Islet precursor cell (in vitro differentiated cells): ENCODE measurements at regions not wholly inside any gene's neighbourhood (a gene's known extent, or its start where the extent isn't known, plus 50 kb on each side); places are given as distances from the start of the nearest gene placed in this dataset.
"Not testable (repeated sequence)": the region's sequence is repeated elsewhere in the genome, so short reads cannot be mapped to it uniquely, and the experiment has no call there.

Source experiments
- DNase-seq: peaks from one replicate; pipeline ENCODE4 v3.0.0-alpha.2; 2018

DNA sequence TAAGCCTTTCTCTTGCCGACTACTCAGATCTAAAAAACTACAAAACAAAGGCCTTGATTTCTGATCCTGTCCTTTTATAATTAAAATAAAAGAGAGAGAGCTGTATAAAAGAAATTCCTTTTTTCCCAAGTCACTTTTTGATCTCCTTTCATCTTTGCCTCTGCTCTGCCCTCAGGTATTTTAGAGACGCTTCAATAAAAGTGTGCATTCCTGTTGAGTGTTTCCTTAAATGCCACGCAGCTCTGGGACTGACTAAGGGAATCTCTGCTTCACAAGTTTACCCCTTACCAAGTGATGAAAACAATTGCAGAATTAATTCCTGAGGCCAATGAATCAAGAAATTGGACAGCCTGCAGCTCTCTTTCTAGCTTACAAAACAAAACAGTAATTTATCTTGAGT is 1109.8 kb downstream of the TMTC2 start:
- DNase-seq = peak; percentile 74

DNA sequence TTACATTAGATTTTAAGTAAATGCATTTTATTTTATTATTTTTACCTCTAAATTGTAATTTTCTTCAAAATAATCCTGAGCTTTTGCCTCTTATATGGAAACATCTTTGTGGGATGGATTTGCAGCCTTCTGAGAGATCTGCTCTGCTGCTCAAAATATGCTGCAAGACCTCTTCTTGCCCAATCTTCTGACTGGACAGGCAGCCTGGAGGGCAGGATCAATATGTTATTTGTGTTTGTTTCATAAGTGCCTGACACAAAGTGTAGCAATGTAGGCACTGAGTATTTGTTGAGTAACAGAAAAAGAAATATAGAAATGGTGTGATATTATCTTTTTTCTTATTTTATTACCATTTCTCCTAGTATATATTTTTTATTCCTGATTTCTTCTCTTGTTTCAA is 1106.9 kb downstream of the TMTC2 start:
- DNase-seq = no peak

DNA sequence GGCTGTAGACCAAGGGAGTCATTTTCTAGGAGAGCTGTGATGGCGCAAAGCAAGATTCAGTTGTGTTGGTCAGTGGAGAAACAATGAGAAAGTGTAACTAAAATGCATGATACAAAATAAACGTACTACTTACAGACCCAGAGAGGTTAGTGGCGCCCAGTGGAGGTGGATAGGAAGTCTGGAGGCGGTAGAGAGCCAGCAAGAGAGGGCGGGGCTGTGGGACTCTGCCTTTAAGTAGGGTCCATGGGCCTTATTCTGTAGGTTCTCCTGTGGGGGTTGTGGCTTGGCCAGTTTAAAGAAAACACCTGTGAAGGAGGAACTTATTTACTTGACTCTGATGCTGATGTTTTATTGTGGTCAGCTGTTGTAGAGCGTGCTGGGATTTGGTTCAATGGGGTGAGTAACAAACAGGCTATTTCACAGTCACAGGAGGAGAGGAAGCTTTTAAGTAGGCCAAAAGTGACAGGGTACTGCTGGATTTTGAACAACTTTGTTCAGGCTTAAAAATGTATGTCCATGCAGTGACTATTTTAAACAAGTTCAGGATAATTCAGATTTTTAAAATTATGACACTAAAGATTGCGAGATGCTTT is 1097.7 kb downstream of the TMTC2 start:
- peak; percentile 61 for DNase-seq

DNA sequence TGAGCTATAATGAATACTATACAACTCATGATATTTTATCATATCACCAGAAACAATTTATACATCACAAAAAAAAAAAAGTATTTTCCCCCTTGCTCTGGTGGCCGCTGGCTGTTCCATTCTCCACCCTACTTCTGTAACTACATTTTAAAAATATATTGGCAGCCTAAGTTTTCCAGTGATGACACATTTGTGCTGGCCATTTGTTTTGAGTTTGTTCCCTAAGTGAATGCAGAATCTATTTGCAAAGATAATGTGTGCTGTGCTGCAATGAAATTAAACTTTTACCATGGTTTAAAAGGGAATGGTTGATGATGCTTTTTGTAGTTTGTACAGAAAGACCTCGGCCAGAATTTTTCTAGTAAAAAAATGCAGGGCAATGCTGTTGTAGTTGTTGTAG is 1092.8 kb downstream of the TMTC2 start:
- no peak for DNase-seq

DNA sequence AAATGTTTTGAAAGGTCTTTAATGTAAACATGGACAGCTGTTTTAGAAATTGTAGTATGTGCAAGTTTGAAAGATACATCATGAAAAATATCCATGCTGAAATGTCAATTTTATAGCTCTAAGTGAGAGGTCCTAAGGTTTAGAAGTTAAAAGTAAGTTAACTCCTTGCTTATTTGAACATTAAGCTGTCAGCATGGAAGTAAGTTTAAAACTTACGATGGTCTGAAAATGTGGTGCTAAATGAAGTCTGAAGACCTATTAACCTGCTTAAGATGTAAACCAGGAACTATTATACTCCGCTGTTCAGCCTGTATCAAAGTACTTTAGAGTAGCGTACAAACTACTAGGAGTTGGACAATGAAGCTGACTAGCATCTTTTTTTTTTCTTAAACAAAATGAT is 1082.4 kb downstream of the TMTC2 start:
- no peak for DNase-seq

DNA sequence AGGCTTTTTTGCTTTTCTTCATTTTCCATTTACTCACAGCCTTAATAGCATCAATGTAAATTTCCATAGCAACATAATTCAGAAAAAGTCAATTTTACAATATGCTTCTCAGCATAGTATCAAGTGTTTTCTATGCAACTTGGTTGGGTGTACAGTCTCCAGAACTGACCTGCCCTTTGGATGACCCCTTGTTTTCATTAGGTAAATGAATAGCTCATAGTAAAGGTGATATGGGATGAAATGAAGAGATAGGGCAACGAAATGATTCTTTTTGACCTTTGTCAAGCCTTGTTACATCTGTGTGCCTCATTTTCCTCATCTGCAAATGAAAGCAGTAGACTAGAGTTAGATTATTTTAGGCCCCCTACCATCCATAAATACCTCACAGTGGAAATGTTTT is 1081.0 kb downstream of the TMTC2 start:
- DNase-seq = no peak

DNA sequence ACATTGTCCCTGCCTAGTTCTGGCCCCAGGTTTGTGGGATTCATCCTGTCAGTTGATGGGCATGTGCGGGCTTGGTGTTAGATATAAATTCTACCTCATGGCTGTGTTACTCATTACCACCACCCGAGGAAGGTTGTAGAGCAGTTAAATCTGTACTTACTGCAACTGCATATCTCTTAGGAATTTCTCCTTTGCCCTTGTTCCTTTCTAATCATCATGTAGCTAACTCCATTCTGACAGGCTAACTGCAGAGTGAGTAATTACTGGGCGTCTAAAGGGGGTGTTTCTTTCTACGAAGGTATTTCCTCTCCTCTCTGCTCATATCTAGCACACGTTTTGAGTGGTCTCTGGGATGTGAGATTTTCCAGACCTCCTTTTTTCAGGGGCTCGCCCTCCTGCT is 1076.7 kb downstream of the TMTC2 start:
- no peak for DNase-seq

DNA sequence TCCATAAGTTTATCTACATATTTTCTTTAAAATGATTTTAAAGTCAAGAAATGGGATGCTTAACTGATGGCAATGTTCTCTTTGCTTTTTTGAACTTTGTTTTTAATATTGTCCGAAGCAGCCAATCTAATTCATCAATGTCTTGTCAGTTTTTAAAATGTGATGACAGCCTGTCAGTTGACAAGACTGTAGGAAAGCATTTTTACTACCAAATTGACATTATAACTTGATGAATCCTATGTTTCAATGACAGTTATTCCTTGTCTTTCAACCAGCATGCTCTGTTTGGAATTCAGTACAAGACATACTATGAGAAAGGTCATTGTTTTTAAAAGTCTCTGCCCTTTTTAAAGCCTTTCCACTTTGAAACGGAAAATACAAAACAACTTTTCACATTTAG is 1073.2 kb downstream of the TMTC2 start:
- no peak for DNase-seq

DNA sequence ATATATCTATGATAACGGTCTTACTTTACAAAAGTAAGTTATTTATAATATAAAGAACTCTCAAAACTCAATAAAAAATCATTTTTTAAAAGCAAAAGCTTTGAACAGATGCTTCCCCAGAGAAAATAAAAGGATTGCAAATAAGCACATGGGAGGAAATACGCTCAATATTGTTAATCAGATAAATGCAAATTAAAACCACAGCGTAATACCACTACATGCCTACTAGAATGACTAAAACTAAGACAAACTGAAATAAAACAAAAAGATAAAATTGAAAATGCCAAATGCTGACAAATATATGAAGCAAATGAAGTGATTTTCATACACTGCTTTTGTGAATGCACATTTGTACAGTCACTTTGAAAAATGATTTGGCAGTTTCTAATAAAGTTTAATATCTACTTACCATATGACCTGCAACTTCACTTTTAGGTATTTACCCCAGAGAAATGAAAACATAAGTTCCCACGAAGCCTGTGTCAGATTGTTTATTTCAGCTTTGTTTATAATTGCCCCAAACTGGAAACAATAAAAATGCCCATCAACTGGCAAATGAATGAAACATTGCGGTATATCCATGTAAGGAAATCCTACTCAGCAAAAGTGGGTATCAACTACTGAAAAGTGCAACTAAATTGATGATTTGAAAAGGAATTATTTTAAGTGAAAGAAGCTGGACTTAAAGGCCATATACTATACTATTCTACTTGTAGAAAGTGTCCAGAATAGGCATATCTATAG is 1072.4 kb downstream of the TMTC2 start:
- no peak for DNase-seq

DNA sequence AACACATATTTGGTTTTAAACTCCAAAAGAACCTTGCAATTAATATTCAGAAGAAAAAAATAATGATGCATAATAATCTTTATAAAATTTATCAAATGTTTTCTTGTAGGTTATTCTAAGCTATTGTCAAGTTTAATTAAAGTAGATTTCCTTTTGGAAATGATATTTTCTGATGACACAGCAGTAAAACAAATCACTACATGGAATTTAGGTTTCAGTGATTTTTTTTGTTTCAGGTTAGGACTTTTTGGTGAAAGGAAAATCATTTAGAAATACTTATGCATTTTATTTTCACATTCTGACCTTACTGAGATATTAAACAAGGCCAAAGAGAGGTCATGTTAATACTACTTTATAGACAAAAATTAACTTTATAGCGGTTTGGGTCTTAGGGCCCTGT is 1067.2 kb downstream of the TMTC2 start:
- no peak for DNase-seq

DNA sequence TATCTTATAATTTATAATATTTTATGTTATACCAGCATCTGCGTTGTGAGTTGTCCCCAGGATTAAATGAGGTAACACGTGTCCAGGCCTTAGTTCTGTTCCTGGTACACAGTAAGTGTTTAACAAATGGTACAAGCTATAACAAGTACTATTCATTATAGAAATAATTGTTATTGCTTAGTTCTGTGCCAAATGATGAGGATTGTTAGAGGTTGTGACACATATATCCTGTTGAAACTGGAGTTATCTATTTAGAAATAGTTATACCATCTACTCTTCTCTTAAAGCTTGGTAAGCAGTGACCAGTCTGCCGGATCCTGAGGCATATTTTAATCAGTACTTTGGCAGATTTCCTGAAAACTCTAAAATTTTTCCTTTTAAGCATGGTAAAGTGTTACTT is 1066.5 kb downstream of the TMTC2 start:
- no peak for DNase-seq

DNA sequence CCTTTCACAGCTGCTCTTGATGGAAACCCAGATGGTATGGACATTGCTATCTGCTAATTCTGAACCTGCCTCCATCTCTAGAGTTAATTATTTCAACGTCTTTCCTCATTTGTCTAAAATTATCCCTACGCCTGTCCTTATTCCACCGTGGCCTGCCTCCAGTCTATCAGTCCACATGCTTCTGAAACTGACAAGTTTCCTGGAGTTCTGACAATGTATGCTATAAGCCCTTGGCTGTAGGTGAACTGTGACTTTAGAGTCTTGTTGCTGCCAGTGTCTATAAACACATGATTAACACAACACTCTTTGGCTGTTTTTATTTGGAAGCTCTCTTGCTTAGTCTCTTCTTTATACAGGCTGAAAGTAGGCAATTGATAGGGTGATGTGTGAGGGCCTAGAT is 1052.9 kb downstream of the TMTC2 start:
- DNase-seq = no peak

DNA sequence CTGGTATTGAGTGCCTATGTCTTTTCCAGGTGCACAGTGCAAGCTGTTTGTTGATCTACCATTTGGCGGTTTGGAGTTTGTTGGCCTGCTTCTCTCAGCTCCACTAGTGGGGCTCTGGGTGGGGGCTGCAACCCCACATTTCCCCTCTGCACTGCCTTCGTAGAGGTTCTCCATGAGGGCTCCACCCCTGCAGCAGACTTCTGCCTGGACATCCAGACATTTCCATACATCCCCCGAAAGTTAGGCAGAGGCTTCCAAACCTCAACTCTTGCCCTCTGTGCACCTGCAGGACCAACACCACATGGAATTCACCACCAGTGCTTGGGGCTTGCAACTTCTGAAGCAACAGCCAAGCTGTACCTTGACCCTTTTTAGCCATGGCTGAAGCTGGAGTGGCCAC is 1024.1 kb downstream of the TMTC2 start:
- no peak for DNase-seq

DNA sequence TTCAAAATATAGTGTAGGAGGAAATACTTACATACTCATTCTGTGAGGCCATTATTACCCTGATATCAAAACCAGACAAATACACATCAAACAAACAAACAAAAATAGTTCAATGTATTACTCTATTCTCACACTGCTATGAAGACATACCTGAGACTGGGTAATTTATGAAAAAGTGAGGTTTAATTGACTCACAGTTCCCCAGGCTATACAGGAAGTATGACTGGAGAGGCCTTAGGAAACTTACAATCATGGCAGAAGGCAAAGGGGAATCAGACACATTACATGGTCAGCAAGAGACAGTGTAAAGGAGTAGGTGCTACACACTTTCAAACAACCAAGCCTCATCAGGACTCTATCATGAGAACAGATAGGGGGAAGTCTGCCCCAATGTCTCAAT is 1023.2 kb downstream of the TMTC2 start:
- no peak for DNase-seq

DNA sequence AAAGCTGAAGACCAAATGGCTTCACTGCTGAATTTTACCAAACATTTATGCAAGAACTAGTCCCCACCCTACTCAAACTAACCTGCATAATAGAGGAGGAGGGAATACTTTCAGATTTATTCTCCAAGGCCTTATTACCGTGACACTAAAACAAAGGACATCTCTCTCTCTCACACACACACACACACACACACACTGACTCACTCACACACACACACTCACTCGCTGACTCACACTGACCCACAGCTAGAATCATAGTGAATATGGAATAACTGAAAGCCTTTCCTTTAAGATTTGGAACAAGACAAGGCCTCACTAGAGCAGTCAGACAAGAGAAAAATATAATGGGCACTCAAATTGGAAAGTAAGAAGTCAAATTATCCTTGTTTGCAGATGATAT is 1014.1 kb downstream of the TMTC2 start:
- DNase-seq = no peak

DNA sequence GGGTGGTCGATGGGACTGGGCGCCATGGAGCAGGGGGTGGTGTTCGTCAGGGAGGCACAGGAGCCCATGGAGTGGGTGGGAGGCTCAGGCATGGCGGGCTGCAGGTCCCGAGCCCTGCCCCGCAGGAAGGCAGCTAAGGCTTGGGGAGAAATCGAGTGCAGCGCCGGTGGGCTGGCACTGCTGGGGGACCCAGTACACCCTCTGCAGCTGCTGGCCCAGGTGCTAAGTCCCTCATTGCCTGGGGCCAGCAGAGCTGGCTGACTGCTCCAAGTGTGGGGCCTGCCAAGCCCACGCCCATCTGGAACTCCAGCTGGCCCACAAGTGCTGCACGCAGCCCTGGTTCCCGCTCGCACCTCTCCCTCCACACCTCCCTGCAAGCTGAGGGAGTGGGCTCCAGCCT is 1009.6 kb downstream of the TMTC2 start:
- DNase-seq = not testable (repeated sequence)

DNA sequence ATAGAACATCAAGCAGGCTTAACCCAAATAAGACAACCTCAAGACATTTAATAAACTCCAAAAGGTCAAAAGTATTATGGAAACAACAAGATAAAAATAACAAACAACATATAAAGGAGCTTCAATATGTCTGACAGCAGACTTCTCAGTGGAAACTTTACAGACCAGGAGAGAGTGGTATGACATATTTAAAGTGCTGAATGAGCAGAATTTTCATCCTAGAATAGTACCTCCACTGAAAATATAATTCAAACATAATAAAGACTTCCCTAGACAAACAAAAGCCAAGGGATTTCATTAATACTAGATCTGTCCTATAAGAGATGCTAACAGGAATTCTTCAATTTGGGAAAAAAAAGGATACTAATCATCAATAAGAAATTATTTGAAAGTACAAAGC is 1005.0 kb downstream of the TMTC2 start:
- no peak for DNase-seq

DNA sequence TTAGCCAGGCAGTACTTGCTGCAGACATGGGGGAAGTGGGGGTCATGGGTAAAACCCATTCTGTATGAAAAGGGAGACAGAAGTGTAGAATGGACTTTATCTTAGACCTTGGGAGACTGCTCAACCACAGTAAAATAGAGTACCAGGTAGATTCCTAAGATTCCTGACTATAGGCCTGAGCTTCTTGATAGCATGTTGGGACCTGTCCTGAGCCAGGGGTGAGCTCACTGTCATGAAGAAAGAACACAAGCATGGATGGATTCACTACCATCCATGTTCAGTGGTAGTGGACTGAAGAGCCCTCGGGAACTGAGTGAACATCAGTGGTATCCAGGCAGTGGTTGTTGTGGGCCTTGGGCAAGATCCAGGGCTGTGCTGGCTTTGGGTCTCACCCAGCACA is 1003.8 kb downstream of the TMTC2 start:
- no peak for DNase-seq

DNA sequence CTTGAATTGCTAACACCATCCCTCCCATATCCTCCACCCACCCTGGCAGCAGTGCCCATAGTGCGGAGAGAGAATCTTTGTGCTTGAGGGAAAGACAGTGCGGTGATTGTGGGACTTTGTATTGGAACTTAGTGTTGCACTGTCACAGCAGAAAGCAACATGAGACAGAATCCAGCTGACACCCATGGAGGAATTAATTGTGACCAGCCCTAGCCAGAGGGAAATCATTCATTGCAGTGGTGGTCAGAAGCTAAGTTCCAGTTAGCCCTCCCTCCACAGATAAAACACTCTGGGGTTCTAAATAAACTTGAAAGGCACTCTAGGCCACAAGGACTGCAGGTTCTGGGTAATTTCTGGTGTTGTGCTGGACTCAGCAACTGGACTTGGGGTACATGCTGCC is 1002.6 kb downstream of the TMTC2 start:
- no peak for DNase-seq

DNA sequence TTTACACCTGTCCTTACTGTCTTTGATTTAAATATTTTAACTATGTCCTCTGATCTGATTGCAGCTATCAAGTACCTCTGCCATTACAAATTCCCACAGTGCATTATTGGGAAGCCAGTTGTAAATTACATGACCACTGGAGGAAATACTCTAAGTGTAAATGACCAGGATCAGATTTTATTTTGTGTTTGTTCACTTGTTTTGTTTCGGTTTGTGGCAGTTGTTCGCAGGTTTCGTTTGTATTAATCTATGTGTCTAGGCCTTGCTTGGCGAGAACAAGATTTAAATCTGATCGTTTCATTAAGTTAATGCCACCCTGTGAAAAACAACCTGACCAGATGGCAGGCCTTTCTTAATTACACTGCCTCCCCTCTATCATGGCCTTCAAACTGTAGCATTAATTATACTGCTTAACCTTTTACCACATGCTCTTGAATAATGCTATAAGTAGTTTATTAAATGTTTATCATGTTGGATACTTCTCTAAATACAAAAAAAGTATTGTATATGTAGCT is 990.1 kb downstream of the TMTC2 start:
- no peak for DNase-seq

DNA sequence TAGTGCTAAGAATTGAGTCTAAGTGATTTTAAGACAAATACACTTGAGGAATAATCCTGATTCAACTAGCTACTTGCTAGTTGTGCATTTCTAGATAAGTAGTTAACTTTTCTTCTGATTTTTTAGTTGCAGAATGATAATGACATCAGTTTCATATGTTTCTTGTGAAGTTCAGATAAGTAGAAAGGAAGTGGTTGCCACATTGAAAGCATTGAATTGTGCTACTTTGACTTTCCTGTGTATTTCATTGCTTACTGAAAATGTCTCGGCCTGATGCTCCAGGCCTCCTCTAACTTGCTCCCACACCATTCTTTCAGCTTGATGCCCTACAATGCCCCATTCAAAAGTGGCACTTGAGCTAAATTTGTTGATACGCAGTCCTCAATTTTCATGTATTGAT is 980.0 kb downstream of the TMTC2 start:
- no peak for DNase-seq

DNA sequence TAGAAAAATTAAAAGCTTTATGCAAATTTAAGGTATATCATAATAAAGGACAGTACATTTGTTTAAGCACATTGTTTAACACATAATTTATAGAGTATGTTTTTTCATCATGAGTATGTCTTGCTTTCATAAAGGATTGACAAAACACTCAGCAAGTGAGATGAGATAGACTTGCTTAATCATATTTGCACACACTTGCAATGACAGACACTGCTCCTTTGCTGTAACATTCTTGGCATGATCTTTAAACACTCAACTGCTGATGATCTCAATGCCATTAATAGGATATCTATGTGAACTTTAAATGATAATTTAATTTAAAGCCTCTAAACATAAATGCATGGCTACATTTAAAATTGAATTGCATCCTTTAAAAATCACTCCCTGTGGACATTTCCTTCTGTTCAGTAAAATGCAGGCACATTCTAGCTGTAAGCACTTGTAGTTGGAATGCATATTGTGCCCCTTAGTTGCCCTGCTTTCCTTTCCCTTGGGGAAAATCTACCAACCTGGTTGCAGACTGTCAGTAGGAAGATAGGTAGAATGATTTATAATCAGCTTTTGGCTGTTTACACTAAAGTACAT is 979.0 kb downstream of the TMTC2 start:
- DNase-seq = no peak

DNA sequence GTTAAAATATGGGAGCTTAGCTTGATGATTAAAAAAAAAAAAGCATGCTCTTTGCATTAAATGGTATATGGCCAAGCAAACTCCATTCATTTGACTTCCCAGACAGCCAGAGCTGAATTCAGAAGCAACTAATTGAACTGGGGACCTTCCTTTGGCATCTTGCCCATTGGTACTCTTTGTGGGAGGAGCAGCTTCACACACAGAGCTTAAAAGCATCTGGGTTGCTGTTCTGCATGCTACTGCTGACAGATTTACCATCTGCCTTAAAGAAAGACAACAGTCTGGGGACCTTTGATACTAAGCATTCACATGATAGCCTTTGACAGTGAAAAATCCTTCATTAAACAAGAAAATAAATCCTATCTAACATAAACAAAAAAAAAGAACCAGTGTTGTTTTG is 977.9 kb downstream of the TMTC2 start:
- no peak for DNase-seq

DNA sequence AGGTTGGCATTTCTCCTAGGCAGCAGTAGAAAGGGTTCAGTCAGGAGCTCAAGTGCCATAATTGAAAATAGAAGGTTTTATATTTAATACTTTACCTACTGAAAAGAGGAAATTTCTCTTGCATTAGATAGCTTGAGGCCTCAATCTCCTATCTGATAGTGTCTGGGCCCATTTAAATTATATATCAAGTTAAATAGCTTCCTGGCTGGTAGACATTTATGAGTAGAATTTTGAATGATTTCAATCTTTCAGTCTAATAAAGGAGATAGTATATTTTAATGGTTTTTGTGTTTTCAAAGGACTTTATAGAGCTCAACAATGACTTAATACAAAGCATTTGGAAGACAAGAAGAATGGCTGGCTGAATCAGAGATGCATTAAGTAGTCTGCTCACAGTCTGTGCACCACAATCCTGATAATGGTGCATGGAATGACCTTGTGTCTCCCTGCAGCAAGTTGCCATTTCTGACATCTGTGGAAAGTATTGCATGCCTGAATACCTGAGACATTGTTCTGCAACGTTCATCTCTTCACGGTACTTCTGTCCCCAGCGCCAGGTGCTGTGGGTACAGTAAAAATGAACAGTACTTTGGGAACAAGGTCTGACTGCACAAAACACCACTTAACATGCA is 974.1 kb downstream of the TMTC2 start:
- no peak for DNase-seq
